ENCODE measurements at regions not wholly inside any gene's neighbourhood (a gene's known extent, or its start where the extent isn't known, plus 50 kb on each side); places are given as distances from the start of the nearest gene placed in this dataset.

- no peak for DNase-seq (ENCODE audit: low read depth)
- TF ChIP-seq, protein P1, sequence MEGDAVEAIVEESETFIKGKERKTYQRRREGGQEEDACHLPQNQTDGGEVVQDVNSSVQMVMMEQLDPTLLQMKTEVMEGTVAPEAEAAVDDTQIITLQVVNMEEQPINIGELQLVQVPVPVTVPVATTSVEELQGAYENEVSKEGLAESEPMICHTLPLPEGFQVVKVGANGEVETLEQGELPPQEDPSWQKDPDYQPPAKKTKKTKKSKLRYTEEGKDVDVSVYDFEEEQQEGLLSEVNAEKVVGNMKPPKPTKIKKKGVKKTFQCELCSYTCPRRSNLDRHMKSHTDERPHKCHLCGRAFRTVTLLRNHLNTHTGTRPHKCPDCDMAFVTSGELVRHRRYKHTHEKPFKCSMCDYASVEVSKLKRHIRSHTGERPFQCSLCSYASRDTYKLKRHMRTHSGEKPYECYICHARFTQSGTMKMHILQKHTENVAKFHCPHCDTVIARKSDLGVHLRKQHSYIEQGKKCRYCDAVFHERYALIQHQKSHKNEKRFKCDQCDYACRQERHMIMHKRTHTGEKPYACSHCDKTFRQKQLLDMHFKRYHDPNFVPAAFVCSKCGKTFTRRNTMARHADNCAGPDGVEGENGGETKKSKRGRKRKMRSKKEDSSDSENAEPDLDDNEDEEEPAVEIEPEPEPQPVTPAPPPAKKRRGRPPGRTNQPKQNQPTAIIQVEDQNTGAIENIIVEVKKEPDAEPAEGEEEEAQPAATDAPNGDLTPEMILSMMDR (IDR thresholded peaks at IDR 0.05; ENCODE audit: control insufficient read depth, extremely low read depth, insufficient read depth), result no peak
- H3K4me3 ChIP-seq (ENCODE audit: low read depth, low read length), result no peak overlapping the region
Observed at GRCh38 chr17:13202835-13203234, 185.0 kb upstream of the ELAC2 start.

DNA sequence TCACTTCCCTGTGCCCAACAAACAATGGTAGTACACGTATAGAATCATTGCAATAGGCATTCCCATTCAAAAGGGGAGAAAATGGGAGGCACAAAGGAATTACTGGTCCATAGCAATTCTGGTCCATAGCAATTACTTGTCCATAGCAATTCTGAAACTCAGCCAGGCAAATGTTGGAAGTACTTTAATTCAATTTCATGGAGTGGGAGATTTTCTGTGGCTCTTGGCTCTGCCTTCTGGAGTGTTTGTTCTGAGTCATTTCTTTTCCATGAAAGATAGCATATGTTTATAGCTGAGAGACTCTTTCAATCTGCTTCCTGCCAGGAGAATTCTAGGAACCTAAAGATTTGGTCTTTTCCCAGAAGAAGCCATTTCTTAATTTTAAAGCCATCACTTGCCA lies 182.8 kb upstream of the ELAC2 start:
- TF ChIP-seq, protein P1 (IDR thresholded peaks at IDR 0.05; ENCODE audit: control insufficient read depth, extremely low read depth, insufficient read depth), result no peak
- no peak overlapping the region for H3K4me3 ChIP-seq (ENCODE audit: low read depth, low read length)

DNA sequence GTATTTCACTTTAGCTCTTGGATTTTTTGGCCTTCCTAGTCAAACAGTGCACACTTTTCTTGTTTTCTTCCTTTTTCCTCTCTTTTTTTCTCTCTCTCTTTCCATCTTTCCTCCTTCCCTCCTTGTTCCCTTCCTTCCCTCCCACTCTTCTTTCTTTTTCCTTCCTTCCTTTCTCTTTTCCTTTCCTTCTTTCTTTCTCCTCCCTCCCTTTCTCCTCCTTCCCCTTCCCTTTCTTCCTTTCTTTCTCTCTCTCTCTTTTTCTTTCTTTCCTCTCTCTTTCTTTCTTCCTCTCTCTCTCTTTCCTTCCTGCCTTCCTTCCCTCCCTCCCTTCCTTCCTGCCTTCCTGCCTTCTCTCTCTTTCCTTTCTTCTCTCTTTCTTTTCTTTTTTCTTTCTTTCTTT lies 181.6 kb upstream of the ELAC2 start:
- no peak for DNase-seq (ENCODE audit: low read depth)
- TF ChIP-seq, protein P1 (IDR thresholded peaks at IDR 0.05; ENCODE audit: control insufficient read depth, extremely low read depth, insufficient read depth), result no peak
- no peak overlapping the region for H3K4me3 ChIP-seq (ENCODE audit: low read depth, low read length)

More for the DNA sequence above, 182.8 kb upstream of the ELAC2 start:
- no peak for DNase-seq (ENCODE audit: low read depth)

- no peak overlapping the region for H3K4me3 ChIP-seq (ENCODE audit: low read depth, low read length)
- TF ChIP-seq, protein P1 (IDR thresholded peaks at IDR 0.05; ENCODE audit: control insufficient read depth, extremely low read depth, insufficient read depth), result no peak
- DNase-seq (ENCODE audit: low read depth), result no peak
Observed at GRCh38 chr17:13197586-13197985, 179.8 kb upstream of the ELAC2 start.

DNA sequence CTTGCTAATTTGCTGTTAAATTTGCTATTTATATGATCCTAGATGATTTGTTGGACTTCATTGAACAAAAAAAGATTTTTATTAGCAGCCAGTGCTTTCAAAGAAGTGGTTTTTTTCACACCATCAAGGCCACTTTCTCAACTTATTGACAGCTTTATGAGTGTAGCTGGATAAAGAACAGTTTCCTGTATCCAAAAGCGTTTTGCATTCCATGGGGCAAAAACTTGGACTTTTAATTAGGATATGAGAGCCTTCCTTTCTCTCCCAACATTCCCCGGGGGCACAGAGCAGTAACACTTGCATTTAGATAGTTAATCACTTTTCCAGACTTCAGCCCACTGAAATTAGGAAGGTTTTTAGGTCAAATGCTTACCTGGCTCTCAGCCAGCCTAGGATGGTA lies 177.1 kb upstream of the ELAC2 start:
- H3K4me3 ChIP-seq (ENCODE audit: low read depth, low read length), result no peak overlapping the region
- DNase-seq (ENCODE audit: low read depth), result no peak
- TF ChIP-seq, protein P1 (IDR thresholded peaks at IDR 0.05; ENCODE audit: control insufficient read depth, extremely low read depth, insufficient read depth), result no peak

- peak overlapping the region; percentile 16 for H3K4me3 ChIP-seq (ENCODE audit: low read depth, low read length)
- TF ChIP-seq, protein P1 (IDR thresholded peaks at IDR 0.05; ENCODE audit: control insufficient read depth, extremely low read depth, insufficient read depth), result no peak
- DNase-seq (ENCODE audit: low read depth), result peak; percentile 34
Observed at GRCh38 chr17:13182854-13183253, 165.0 kb upstream of the ELAC2 start.

- peak overlapping the region; percentile 16 for H3K4me3 ChIP-seq (ENCODE audit: low read depth, low read length)
- TF ChIP-seq, protein P1 (IDR thresholded peaks at IDR 0.05; ENCODE audit: control insufficient read depth, extremely low read depth, insufficient read depth), result no peak
- DNase-seq (ENCODE audit: low read depth), result peak; percentile 49
Observed at GRCh38 chr17:13182450-13182849, 164.6 kb upstream of the ELAC2 start.
